GM21526 (cell line): ENCODE measurements at regions not wholly inside any gene's neighbourhood (a gene's known extent, or its start where the extent isn't known, plus 50 kb on each side); places are given as distances from the start of the nearest gene placed in this dataset.

Experiments used
- ATAC-seq: cut with Tn5 transposase; IDR thresholded peaks from one replicate; pipeline ENCODE4 v1.9.1; 2021; ENCODE audit warnings: moderate library complexity; ENCODE audit not compliant: unreplicated experiment, low FRiP score

DNA sequence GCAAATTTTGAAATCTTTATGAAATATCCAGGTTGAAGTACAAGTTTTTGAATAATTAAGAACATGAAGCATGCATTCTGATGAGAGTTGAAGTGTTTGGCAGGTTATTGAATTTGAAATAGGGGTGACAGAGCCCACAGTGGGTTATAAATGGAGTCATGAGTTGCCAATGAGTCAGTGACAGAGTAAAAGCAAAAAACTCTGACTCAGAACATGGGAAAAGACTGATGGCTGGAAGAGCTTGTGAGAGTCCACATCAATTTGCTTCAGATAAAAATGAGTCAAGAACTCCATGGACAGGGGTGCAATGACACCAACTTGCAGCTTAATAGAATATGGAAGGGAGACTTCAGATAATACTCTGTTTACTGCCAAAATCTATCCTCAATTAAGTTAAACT lies 105.3 kb downstream of the SLC6A15 start:
- ATAC-seq, result no peak

DNA sequence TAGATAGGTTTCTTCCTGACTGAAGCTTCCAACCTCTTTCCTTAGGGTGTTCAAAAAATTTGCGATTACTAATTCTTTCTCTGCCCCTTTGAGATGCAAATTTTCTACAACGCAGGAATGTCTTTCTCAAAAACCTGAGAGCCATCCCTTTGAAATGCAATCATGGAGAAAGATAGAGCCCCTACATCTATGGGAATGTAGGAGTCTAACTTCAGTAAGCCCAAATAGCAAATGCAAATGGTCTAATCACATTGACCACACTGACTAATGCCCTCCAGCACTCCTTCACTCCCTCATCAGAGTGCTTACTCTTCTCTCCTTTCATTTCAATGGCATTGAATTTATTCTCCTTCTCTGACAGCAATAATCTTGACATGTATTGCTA lies 107.1 kb downstream of the SLC6A15 start:
- ATAC-seq, result no peak

DNA sequence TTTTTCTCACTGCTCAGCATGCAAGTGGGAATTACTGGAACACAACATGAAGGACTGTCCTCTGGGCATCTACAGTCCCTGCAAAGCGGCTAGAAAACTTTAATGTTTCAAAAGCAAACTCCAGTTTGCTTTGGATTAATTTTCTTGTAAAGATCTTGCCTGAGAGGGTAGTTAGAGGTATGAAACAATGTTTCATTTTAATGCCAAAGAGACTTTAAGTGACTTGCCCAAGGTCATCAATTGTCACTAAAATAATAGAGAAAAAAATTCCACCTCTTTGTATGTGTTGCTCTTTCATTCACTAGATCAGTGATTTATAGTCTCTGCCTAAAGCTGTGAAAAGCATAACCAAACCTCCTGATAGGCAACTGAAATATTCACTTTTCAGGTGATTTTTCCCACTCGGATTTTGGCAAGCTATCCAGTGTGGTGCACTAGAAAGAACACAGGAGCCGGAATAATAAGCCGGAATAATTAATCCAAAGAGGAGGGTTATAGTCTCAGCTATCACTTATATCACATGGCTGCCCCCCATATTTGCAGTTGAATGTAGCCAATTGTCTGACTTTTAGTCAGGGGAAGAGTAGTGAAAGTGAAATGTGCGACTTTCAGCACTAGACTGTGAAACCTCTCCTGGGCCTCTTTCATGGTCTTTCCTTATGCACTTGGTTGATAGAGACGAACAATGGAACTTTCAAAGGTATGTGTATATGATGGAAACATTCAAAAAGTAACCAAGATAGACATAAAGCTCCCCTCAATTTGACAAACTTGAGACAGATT lies 107.7 kb downstream of the SLC6A15 start:
- ATAC-seq, result no peak

DNA sequence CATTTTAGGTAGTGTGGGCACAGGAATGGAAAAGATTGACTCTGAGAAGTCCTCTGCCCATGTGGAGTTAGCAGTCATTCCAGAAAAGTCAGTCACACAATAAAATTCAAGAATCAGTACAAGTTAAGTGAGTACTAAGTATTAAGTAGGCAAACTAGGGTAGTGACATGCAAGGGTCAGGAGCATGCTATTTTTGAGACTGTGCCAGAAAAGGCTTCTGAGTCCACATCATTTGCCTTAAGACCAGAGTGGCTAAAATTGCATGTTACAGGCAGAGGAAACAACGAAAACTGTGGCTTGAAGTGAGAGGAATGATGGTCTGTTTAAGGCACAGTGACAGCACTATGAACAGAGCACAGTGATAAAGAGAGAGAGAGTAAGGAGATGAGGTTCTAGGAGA lies 108.9 kb downstream of the SLC6A15 start:
- ATAC-seq, result no peak

DNA sequence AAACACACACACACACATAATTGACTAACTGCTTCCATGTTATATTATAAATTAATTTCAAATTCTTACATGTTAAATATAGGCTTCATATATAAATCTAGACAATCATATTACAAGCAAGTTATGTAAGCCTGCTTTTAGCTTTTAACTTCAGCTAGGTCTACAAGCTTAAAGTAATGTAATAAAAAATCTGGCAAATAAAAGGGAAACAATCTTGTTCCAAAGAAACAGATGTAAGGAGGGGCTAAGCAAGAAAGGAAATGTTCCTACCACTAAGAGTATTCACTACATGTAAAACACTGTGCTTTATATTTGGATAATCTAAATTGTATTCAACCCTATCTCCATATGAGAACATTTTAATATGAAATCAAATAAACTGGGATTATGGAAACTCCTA lies 110.4 kb downstream of the SLC6A15 start:
- ATAC-seq, result no peak

DNA sequence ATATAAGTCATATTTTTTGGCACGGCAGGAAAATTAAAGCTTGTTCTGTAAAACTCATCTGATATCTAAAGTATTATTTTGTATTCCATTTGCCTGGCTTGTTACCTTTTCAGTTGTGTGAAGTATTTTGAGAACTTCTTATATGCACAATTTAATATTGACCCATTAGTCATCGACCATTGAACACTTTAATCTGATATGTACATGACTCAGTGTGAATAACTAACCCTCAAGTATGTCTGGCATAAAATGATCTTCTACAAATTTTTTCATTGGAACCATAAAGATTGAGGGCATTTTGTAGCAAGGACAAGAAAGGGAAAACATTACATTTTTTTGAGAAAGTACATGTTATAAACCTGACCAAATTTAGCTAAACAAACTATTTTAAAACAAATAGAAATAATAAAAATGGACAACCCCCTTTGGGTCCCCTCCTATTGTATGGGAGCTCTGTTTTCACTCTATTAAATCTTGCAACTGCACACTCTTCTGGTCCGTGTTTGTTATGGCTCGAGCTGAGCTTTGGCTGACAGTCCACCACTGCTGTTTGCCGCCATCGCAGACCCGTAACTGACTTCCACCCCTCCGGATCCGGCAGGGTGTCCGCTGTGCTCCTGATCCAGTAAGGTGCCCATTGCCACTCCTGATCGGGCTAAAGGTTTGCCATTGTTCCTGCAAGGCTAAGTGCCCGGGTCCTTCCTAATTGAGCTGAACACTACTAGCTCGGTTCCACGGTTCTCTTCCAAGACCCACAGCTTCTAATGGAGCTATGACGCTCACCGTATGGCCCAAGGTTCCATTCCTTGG lies 118.8 kb downstream of the SLC6A15 start:
- no peak for ATAC-seq

DNA sequence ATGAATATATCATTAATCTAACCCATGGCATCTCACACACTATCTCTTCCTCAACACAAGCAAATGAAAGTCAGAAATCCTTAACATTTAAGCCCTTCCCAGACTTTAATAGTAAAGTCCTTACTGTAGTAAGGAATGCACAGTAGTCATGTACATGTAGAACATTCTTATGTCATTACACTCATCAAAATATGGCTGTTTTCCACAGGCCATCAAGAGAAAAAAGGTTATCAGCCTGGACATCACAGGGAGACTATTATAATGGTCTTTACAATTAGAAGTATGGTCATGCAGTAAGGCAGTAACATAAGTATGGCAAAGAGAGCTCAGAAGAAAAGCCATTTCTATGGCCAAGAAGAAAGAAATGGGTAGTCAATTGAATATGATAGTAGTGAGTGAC lies 121.2 kb downstream of the SLC6A15 start:
- ATAC-seq, result no peak

DNA sequence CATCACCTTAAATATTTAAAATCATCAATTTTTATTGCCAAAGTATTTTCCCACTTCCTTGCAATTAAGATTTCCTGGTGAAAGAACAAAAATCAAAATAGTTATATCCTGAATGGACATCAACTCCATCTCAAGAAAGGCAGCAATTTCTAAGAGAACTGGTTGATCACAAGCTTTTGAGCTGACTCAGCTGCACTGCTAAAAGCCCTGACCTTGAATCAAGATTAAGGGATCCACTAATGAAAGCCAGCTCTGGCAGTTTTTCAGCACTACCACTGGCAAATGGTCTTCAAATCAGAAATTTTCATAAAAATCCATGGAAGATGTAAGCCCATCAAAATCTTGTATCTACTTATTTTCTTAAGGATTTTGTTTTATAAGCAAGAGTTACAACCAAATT lies 123.4 kb downstream of the SLC6A15 start:
- ATAC-seq, result no peak

DNA sequence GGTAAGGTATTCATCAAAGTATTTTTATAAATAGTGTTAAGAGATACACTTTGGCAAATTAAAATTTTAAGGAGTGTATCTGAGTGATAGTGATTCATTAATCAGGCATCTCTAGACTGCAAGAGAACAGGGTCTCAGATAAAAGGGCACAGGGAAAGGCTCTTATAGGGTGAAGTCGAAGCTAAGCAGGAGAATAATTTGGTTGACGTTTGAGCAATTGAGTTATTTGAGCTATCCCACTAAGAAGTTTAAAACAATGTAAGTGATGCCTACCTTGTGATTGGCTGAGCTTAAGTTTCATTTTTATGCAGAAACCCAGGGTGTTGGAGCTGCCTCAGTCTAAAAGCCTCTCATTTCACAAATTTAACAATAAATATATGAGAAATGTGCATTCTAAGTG lies 125.3 kb downstream of the SLC6A15 start:
- ATAC-seq, result no peak

DNA sequence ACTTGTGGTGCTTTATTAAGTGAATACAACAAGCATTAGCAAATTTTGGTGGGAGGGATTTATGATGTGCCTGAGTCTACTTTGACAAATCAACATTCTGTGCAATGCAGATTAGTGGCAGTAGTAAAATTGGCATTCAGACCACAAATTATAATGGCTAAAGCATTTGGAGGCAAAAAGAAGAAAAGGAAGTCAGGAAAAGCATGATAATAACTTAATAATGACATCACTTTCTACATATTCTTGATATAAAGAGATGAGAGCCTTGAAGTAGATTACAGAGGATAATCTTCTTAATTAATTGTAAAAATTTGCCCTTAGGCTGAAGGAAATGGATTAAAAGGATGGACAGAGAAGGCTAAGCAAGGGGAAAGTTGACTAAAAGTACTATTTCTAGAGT lies 126.0 kb downstream of the SLC6A15 start:
- ATAC-seq, result no peak

DNA sequence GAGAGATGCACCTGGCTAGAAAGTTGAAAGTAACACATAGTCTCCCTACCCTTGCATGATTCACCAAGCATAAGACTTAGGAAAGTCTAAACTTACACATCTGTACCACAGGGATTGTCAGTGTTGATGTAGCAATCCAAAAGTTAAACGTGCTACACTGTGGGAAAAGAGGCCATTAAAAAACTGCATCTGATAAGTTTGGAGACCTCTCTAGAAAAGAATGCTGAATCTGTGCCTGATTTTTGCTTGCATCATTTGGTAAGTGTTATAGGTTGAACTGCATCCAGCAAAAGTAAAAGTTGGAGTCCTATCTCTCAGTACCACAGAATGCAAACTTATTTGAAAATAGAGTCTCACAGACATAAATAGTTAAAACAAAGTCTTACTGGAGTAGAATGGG lies 126.6 kb downstream of the SLC6A15 start:
- no peak for ATAC-seq

DNA sequence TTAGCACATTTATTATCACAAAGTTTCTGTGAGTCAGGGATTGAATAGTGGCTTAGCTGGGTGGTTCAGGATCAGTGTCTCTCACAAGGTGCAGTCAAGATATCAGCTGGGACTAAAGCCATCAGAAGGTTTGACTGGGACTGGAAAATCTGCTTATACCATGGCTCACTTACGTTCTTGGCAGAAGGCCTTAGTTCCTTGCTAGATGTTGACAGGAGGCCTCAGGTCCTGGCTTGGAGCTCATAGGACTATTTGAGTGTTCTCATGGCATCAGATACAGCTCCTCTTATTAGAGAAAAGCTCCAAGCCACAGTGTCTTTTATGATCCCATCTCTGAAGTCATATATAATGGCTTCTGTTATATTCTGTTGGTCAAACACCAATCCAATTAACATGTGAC lies 127.3 kb downstream of the SLC6A15 start:
- no peak for ATAC-seq

DNA sequence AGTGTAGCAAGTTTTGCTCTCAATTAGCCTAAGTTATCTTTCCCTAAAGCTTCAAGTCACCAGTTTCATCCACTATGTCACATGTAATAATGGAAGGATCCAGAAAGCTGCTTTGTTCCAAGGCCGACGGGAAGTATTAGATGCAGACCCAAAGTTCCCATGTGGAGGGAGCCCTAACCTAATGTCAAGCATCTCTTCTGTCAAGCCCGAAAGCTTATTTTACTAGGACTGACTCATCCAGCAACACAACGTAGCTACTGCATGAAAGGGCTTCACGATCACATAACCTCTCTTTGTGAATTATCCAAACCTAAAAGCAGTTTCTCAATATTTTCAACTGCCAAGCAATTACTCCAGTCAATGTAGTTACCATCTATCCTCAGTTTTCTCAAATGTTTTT lies 133.4 kb downstream of the SLC6A15 start:
- no peak for ATAC-seq

DNA sequence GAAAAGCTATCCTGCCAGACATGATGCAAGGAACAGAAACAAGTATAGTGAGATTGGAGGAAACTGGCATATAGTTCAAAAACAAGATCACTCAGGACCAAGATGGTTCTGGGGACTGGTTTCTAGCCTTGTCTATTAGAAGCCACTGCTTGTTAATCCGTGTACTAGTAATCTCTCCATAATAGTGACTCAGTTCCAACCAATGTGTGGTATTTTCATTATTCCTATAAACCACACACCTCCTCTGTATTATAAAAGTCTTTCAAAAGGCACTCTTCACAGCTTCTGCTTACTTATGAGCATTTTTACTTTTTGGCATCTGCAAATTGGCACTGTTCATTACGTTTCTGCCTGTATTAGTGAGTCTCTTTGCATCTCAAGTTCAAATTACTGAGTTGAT lies 140.3 kb downstream of the SLC6A15 start:
- no peak for ATAC-seq

DNA sequence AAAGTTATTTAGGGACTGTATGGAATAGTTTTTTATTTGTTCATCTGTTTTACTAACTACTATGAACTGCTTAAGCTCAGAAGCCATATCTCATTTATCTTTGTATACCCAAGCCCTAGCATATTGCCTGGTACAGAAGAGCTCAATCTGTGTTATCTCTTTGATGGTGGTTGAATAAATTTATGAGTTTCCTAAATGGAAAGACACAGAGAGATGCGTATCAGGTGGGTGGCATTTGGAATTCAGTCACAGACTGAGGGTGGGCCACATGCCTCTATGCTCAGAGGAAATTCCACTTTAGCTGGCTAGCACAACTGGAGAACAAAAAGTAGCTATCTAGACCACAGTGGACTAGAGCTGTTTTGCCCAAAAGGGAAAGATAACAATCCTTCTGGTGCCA lies 145.5 kb downstream of the SLC6A15 start:
- no peak for ATAC-seq

DNA sequence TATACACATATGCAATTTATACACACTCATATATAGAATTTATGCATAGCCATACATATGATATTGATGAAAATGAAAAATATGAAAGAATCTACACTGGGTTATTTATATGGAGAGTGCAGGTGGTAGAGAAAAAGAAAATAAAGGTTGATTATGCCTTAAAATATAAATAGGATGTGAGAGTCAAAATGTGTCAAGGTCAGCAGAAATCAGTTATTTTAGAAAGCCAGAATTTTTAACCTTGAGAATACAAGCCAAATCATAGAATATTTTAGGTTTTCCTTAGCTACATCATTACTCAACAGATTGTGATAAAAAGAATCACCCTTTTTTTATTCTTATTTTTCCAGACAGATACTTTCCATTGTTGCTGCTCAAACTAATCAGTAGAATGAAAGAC lies 146.2 kb downstream of the SLC6A15 start:
- ATAC-seq, result no peak

DNA sequence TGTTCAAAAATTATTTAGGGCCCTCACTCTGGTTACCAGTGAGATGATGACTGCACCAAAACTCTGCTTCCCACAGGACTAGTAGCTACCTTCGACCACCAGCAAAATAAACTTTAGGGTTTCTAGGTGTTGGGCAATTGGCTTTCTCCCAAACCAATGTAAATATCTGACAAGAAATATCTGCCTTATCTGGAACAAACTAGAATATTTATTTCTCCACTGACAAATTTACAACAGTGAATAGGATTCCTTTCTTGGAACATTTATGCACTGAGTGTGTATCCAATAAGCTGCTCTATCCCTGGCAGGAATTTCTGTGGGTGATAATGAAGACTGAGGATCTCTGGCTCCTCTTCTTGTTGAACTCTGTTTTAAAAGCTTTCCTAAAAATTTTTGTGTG lies 148.6 kb downstream of the SLC6A15 start:
- ATAC-seq, result no peak

DNA sequence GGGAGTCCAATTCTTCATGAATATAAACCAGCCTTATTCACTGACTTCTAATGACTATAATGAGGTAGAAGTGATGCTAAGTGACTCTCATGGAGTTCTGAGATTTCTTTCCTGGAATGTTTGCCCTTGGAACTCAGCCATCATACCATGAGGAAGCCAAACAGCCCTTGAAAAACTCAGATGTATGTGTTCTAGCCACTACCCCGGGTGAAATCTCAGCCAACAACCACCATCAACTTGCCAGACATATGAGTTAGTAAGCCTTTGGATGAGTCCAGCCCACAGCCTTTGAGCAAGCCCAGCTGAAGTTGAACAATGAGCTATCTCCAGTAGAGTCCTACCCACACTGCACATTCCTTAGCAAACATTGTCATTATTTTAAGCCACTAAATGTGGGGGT lies 149.5 kb downstream of the SLC6A15 start:
- ATAC-seq, result no peak

DNA sequence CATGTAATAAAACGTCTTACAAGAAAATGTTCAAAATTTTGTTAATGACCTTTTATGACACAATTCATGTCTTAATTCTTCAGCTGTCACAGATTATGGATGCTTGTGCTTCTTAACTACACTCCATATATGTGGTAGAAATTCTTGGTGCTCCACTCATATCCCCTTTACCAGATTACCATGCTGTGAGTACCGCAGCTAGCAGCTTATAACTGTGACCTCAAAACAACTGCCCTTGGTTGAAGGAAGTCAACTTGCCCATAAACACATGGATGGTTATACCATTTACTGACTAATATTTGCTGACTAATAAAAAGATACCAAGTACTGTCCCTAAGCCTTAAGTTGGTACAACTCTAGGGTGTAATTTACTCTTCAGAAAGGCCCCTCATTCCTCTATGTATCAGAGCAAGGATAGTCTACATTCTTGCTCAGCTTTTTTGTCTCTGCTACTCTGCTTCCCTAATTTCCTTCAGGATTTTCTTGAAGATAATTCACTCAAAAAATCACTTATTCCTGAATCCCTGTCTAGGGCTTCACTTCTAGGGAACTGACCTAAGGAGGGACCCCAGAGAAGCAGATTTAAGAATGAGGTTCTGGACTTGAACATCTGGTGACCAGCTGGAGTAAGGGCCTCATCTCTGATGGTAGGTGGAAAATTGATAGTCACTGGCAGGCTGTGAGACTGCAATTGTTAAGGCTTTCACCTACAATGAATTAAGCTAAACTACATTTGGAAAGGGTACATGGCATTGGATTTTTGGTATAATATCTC lies 152.3 kb downstream of the SLC6A15 start:
- ATAC-seq, result no peak

DNA sequence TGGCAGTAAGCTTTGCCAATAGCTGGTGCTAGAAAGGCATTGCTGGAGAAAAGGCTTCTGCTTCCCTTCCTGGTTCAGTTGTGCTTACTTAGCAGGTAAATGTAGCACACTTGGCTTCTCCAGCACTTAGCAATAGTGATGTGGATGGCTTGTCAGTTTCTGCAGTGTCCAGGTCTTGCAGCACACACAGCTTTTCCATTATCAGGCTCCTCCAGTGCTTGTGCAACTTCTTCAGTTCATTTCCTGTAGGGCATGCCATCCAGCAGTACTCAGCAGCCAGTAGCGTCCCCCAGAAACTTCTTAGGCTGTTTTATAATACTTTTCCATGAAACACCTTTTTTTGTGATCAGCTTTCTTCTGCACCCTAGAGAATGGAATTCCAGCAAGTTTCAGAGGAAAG lies 154.6 kb downstream of the SLC6A15 start:
- no peak for ATAC-seq

DNA sequence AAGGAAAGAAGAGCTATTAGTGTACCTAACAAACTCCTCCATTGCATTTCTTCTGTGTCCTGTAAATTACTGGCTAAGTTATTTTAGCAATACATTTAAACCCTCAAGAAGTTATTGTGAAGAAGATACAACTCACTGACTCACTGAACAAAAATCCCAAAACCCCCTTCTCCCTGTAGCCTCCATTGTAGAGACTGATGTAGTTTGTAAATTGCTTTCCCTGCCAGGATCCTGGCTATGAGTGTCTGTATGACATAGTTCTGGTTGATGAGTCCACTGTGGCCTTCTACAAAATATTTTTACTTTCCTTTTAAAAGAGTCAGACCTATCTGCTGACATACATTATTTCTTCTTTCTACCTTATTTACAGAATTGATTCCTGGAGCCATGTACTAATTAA lies 155.6 kb downstream of the SLC6A15 start:
- no peak for ATAC-seq
